OCI-LY1 (cell line): ENCODE measurements at regions not wholly inside any gene's neighbourhood (a gene's known extent, or its start where the extent isn't known, plus 50 kb on each side); places are given as distances from the start of the nearest gene placed in this dataset.

ENCODE experiments used
- CTCF ChIP-seq: fragments of 200-600 bp; sonication (generic), shearing (Covaris generic); IDR thresholded peaks from 2 replicates; pipeline ENCODE4 v1.5.1; 2017; ENCODE audit warnings: mild to moderate bottlenecking, antibody characterized with exemption, low read length, moderate library complexity, mixed read lengths
- EZH2 ChIP-seq: fragments of 200-600 bp; sonication (generic), shearing (Covaris generic); IDR thresholded peaks from 2 replicates; pipeline ENCODE4 v1.8.0; 2017; ENCODE audit warnings: borderline replicate concordance, mixed run types, mild to moderate bottlenecking, antibody characterized with exemption, low read length, moderate library complexity, mixed read lengths

GRCh38 chr5:118467103-118467502 lies 521.2 kb downstream of the DTWD2 start:
- TF ChIP-seq CTCF (no peak), EZH2 (no peak)
